ENCODE measurements at regions not wholly inside any gene's neighbourhood (a gene's known extent, or its start where the extent isn't known, plus 50 kb on each side); places are given as distances from the start of the nearest gene placed in this dataset.

DNA sequence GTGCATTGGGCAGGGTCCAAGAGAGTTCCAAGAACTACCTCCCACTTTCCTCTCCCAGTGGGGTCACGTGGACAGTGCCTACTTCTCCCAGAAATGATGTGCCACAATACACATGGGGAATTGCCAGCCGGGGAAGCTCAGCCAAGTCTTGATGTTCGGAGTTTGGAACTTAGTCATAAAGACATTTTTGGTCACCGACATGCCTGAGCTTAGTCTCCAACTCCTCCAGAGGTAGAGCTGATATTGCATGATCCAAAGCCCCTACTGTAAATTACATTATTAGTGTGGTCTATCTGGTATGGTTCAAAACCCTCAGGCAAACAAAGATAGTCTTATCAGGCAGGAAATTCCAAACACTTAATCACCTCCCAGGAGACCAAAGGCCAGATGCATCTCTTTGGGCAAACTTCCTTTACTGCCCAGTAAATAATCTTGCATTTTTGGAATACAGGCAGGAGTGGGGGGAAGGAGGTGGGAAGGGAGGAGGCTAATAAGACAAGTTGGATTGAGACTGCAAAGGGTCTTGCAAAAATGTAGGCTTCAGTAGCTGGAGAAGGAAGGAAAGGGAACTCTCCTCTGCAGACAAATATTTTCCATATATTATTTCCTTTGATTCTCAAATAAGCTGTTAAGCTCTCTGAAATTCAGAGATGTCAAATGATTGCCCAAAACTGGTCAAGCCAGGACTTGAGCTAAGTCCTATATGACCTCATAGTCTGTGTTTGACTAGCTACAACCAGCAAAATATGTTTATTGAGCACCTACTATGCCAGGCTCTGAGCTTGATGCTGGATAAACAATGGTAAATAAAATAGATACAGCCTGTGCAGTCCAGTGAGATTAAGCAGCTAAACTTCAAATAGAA lies 99.4 kb downstream of the DRD1 start:
- Histone ChIP-seq H3K79me2 (no peaks in the 10 kb centered on the region), H3K36me3 (ENCODE audit: control insufficient read depth, insufficient read depth, low read length) (no peaks in the 10 kb centered on the region), H3K9me3 (ENCODE audit: control insufficient read depth, low read length) (no peaks in the 10 kb centered on the region), H3K4me3 (ENCODE audit: low read depth, low read length) (no peak overlapping the region), H3K27ac (no peak overlapping the region), H3K4me2 (ENCODE audit: low read length) (no peak overlapping the region), H3K4me1 (no peaks in the 10 kb centered on the region), H3K9ac (no peak overlapping the region), H3K27me3 (ENCODE audit: control insufficient read depth, insufficient read depth, low read length) (no peaks in the 10 kb centered on the region), H2AFZ (no peak overlapping the region)
- TF ChIP-seq, protein P1, sequence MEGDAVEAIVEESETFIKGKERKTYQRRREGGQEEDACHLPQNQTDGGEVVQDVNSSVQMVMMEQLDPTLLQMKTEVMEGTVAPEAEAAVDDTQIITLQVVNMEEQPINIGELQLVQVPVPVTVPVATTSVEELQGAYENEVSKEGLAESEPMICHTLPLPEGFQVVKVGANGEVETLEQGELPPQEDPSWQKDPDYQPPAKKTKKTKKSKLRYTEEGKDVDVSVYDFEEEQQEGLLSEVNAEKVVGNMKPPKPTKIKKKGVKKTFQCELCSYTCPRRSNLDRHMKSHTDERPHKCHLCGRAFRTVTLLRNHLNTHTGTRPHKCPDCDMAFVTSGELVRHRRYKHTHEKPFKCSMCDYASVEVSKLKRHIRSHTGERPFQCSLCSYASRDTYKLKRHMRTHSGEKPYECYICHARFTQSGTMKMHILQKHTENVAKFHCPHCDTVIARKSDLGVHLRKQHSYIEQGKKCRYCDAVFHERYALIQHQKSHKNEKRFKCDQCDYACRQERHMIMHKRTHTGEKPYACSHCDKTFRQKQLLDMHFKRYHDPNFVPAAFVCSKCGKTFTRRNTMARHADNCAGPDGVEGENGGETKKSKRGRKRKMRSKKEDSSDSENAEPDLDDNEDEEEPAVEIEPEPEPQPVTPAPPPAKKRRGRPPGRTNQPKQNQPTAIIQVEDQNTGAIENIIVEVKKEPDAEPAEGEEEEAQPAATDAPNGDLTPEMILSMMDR (IDR thresholded peaks at IDR 0.05), result no peak

DNA sequence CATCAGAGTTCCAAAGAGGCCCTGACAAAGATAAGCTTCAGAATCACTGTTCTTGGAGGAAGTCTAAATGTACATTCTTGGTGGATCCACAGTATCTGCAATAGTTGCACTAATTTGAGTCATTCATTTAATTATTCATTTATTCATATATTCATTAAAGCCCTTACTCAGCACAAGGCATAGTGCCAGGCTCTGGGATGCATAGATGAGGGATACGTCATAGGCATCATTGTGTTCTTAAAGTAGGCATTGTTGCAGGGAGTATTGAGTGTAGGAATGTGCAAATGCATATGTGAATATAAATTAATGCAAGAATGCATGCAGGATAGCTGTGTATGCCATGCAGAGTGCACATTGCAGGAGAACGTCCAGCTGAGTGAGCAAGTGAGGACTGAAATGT lies 100.7 kb downstream of the DRD1 start:
- Histone ChIP-seq H3K79me2 (no peaks in the 10 kb centered on the region), H3K9me3 (ENCODE audit: control insufficient read depth, low read length) (no peaks in the 10 kb centered on the region), H3K36me3 (ENCODE audit: control insufficient read depth, insufficient read depth, low read length) (no peaks in the 10 kb centered on the region), H3K27ac (no peak overlapping the region), H3K27me3 (ENCODE audit: control insufficient read depth, insufficient read depth, low read length) (no peaks in the 10 kb centered on the region), H3K4me1 (no peaks in the 10 kb centered on the region), H3K9ac (no peak overlapping the region), H3K4me2 (ENCODE audit: low read length) (no peak overlapping the region), H2AFZ (no peak overlapping the region), H3K4me3 (ENCODE audit: low read depth, low read length) (no peak overlapping the region)
- TF ChIP-seq, protein P1 (IDR thresholded peaks at IDR 0.05), result no peak

DNA sequence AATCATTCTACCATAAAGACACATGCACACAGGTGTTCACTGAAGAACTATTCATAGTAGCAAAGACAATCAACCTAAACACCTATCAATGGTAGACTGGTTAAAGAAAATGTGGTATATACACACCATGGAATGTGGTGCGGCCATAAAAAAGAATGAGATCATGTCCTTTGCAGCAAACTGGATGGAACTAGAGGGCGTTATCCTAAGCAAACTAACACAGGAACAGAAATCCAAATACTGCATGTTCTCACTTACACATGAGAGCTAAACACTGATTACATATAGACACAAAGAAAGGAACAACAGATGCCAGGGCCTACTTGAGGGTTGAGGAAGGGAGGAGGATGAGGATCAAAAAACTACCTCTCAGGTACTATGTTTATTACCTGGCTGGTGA lies 103.8 kb downstream of the DRD1 start:
- no peaks in the 10 kb centered on the region for H3K27me3 ChIP-seq (ENCODE audit: control insufficient read depth, insufficient read depth, low read length)
- H3K4me3 ChIP-seq (ENCODE audit: low read depth, low read length), result no peak overlapping the region
- H3K27ac ChIP-seq, result no peak overlapping the region
- H3K9me3 ChIP-seq (ENCODE audit: control insufficient read depth, low read length), result no peaks in the 10 kb centered on the region
- no peaks in the 10 kb centered on the region for H3K79me2 ChIP-seq
- TF ChIP-seq, protein P1 (IDR thresholded peaks at IDR 0.05), result no peak
- no peak overlapping the region for H2AFZ ChIP-seq
- no peak overlapping the region for H3K4me2 ChIP-seq (ENCODE audit: low read length)
- no peaks in the 10 kb centered on the region for H3K36me3 ChIP-seq (ENCODE audit: control insufficient read depth, insufficient read depth, low read length)
- no peak overlapping the region for H3K9ac ChIP-seq
- no peaks in the 10 kb centered on the region for H3K4me1 ChIP-seq

DNA sequence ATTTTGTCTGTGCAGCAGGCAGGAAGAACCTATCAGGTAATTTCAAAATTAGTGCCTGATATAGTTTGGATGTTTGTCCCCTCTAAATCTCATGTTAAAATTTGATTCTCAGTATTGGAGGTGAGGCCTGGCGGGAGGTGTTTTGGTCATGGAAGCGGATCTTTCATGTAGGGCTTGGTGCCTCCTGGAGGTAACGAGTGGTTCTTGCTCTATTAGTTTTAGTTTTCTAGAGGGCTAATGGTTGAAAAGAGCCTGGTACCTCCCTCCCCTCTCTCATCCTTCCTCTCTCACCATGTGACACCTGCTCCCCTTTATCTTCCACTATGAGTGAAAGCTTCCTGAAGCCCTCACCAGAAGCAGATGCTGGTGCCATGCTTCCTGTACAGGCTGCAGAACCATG lies 106.3 kb downstream of the DRD1 start:
- no peak overlapping the region for H3K27ac ChIP-seq
- no peaks in the 10 kb centered on the region for H3K9me3 ChIP-seq (ENCODE audit: control insufficient read depth, low read length)
- H3K36me3 ChIP-seq (ENCODE audit: control insufficient read depth, insufficient read depth, low read length), result no peaks in the 10 kb centered on the region
- TF ChIP-seq, protein P1 (IDR thresholded peaks at IDR 0.05), result no peak
- no peak overlapping the region for H3K4me3 ChIP-seq (ENCODE audit: low read depth, low read length)
- H3K9ac ChIP-seq, result no peak overlapping the region
- H3K27me3 ChIP-seq (ENCODE audit: control insufficient read depth, insufficient read depth, low read length), result no peaks in the 10 kb centered on the region
- H3K4me1 ChIP-seq, result no peaks in the 10 kb centered on the region
- H3K79me2 ChIP-seq, result no peaks in the 10 kb centered on the region
- H2AFZ ChIP-seq, result no peak overlapping the region
- H3K4me2 ChIP-seq (ENCODE audit: low read length), result no peak overlapping the region

DNA sequence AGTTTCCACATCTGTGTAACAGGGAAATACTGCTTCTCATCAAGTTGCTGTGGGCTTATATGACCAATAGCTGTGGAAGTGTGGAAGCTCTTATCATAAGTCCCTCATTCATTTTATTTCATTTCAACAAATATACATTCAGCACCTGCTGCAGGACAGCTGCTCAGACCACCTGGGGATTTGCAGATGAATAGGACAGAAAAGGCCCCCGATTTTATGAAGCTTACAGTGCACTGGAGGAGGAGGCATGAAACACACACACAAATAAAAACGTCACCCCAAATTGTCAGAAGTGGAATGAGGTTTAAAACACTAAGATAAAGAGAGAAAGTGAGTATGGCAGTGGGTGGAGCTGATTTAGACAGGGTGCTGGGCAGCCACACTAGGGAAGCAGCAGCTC lies 107.2 kb downstream of the DRD1 start:
- no peak overlapping the region for H2AFZ ChIP-seq
- no peak overlapping the region for H3K4me2 ChIP-seq (ENCODE audit: low read length)
- no peaks in the 10 kb centered on the region for H3K4me1 ChIP-seq
- TF ChIP-seq, protein P1 (IDR thresholded peaks at IDR 0.05), result no peak
- no peaks in the 10 kb centered on the region for H3K9me3 ChIP-seq (ENCODE audit: control insufficient read depth, low read length)
- no peak overlapping the region for H3K9ac ChIP-seq
- H3K79me2 ChIP-seq, result no peaks in the 10 kb centered on the region
- no peaks in the 10 kb centered on the region for H3K27me3 ChIP-seq (ENCODE audit: control insufficient read depth, insufficient read depth, low read length)
- H3K4me3 ChIP-seq (ENCODE audit: low read depth, low read length), result no peak overlapping the region
- H3K36me3 ChIP-seq (ENCODE audit: control insufficient read depth, insufficient read depth, low read length), result no peaks in the 10 kb centered on the region
- no peak overlapping the region for H3K27ac ChIP-seq

All from parathyroid adenoma (tissue), 2 donors.